H9 (cell line): ENCODE measurements at regions not wholly inside any gene's neighbourhood (a gene's known extent, or its start where the extent isn't known, plus 50 kb on each side); places are given as distances from the start of the nearest gene placed in this dataset.

Source experiments
- DNase-seq: peaks from one replicate; pipeline ENCODE4 v3.0.0-alpha.2; 2017
- H2AFZ ChIP-seq: one replicate; pipeline ENCODE4 v1.6.1; 2013; ENCODE audit warnings: mild to moderate bottlenecking, low read length, control low read depth, moderate library complexity
- H2AK5ac ChIP-seq: 2 replicates; pipeline ENCODE4 v1.6.1; 2013; ENCODE audit warnings: low read length, control low read depth, mixed read lengths; ENCODE audit not compliant: insufficient read length
- H2BK120ac ChIP-seq: one replicate; pipeline ENCODE4 v1.6.1; 2013; ENCODE audit warnings: low read depth, mild to moderate bottlenecking, low read length, control low read depth, inconsistent platforms; ENCODE audit not compliant: poor library complexity, severe bottlenecking
- H2BK12ac ChIP-seq: 2 replicates; pipeline ENCODE4 v1.6.1; 2013; ENCODE audit warnings: low read length, control low read depth, mixed read lengths, low read depth; ENCODE audit not compliant: insufficient read length
- H2BK15ac ChIP-seq: 2 replicates; pipeline ENCODE4 v1.6.1; 2013; ENCODE audit warnings: low read depth, low read length, control low read depth
- H2BK20ac ChIP-seq: one replicate; pipeline ENCODE4 v1.6.1; 2013; ENCODE audit warnings: low read depth, mild to moderate bottlenecking, low read length, control low read depth, inconsistent platforms; ENCODE audit not compliant: poor library complexity, severe bottlenecking
- H2BK5ac ChIP-seq: 2 replicates; pipeline ENCODE4 v1.6.1; 2013; ENCODE audit warnings: low read length, control low read depth, mixed read lengths; ENCODE audit not compliant: insufficient read length
- H3K14ac ChIP-seq: 2 replicates; pipeline ENCODE4 v1.6.1; 2013; ENCODE audit warnings: low read length, control low read depth; ENCODE audit not compliant: insufficient read depth
- H3K18ac ChIP-seq: 2 replicates; pipeline ENCODE4 v1.6.1; 2013; ENCODE audit warnings: low read depth, mild to moderate bottlenecking, mixed read lengths, low read length, control low read depth; ENCODE audit not compliant: insufficient read length
- H3K23ac ChIP-seq: 2 replicates; pipeline ENCODE4 v1.6.1; 2013; ENCODE audit warnings: low read length, control low read depth, mixed read lengths, low read depth; ENCODE audit not compliant: insufficient read length
- H3K23me2 ChIP-seq: 2 replicates; pipeline ENCODE4 v1.6.1; 2013; ENCODE audit warnings: low read depth, mild to moderate bottlenecking, mixed read lengths, low read length, control low read depth; ENCODE audit not compliant: insufficient read length, poor library complexity, severe bottlenecking
- H3K27ac ChIP-seq: 2 replicates; pipeline ENCODE4 v1.5.1; 2013; ENCODE audit warnings: low read length, control low read depth, mixed read lengths, low read depth; ENCODE audit not compliant: insufficient read length
- H3K27me3 ChIP-seq: 2 replicates; pipeline ENCODE4 v1.6.1; 2013; ENCODE audit warnings: low read length, control low read depth, inconsistent platforms; ENCODE audit not compliant: insufficient read depth
- H3K4ac ChIP-seq: 2 replicates; pipeline ENCODE4 v1.6.1; 2013; ENCODE audit warnings: low read depth, mild to moderate bottlenecking, control low read depth, inconsistent platforms, low read length, moderate library complexity
- H3K4me1 ChIP-seq: 2 replicates; pipeline ENCODE4 v1.6.1; 2013; ENCODE audit warnings: low read length, control low read depth, inconsistent platforms; ENCODE audit not compliant: insufficient read depth
- H3K4me2 ChIP-seq: 2 replicates; pipeline ENCODE4 v1.6.1; 2013; ENCODE audit warnings: low read length, control low read depth, mixed read lengths; ENCODE audit not compliant: insufficient read length, insufficient read depth
- H3K56ac ChIP-seq: 2 replicates; pipeline ENCODE4 v1.6.1; 2013; ENCODE audit warnings: low read depth, mild to moderate bottlenecking, mixed read lengths, low read length, control low read depth; ENCODE audit not compliant: insufficient read length
- H3K79me1 ChIP-seq: 2 replicates; pipeline ENCODE4 v1.6.1; 2013; ENCODE audit warnings: low read depth, mild to moderate bottlenecking, moderate library complexity, low read length, control low read depth, inconsistent platforms; ENCODE audit not compliant: insufficient read depth, poor library complexity, severe bottlenecking
- H3K79me2 ChIP-seq: 2 replicates; pipeline ENCODE4 v1.6.1; 2013; ENCODE audit warnings: low read length, control low read depth, inconsistent platforms; ENCODE audit not compliant: insufficient read depth
- H3K9ac ChIP-seq: 2 replicates; pipeline ENCODE4 v1.6.1; 2013; ENCODE audit warnings: low read length, control low read depth, mixed read lengths; ENCODE audit not compliant: insufficient read length; ENCODE audit errors: extremely low read depth
- H3K9me3 ChIP-seq: one replicate; pipeline ENCODE4 v1.6.1; 2013; ENCODE audit warnings: low read depth, low read length, inconsistent platforms; ENCODE audit not compliant: control insufficient read depth
- H3T11ph ChIP-seq: one replicate; pipeline ENCODE4 v1.6.1; 2013; ENCODE audit warnings: mild to moderate bottlenecking, low read length, control low read depth, inconsistent platforms
- H4K20me1 ChIP-seq: one replicate; pipeline ENCODE4 v1.6.1; 2013; ENCODE audit not compliant: control insufficient read depth, insufficient read length, insufficient read depth
- H4K5ac ChIP-seq: 2 replicates; pipeline ENCODE4 v1.6.1; 2013; ENCODE audit warnings: low read depth, mild to moderate bottlenecking, mixed read lengths, low read length, control low read depth; ENCODE audit not compliant: insufficient read length
- H4K8ac ChIP-seq: replicated peaks from 2 replicates; pipeline ENCODE4 v1.6.1; 2013; ENCODE audit warnings: low read length, control low read depth, mixed read lengths, low read depth; ENCODE audit not compliant: insufficient read length
- H4K91ac ChIP-seq: 2 replicates; pipeline ENCODE4 v1.6.1; 2013; ENCODE audit warnings: low read depth, mild to moderate bottlenecking, moderate library complexity, mixed read lengths, low read length, control low read depth; ENCODE audit not compliant: insufficient read length
- H3K27ac Mint-ChIP-seq, 3 experiments: 2 replicates in 2 of 3; 3 replicates in 1 of 3; pipeline ENCODE4 v1.8.0; 2020 to 2021; ENCODE audit warnings: mixed read lengths in 3 of 3, mild to moderate bottlenecking in 1 of 3, moderate library complexity in 1 of 3
- H3K27me3 Mint-ChIP-seq: 2 replicates; pipeline ENCODE4 v1.8.0; 2021; ENCODE audit warnings: low read depth, mild to moderate bottlenecking, moderate library complexity, mixed read lengths
- H3K36me3 Mint-ChIP-seq, 3 experiments: 2 replicates in 2 of 3; 3 replicates in 1 of 3; pipeline ENCODE4 v1.8.0; 2020 to 2021; ENCODE audit warnings: low read depth in 3 of 3, mixed read lengths in 3 of 3; ENCODE audit not compliant: insufficient read depth in 1 of 3
- H3K4me1 Mint-ChIP-seq, 2 experiments: 2 replicates each; pipeline ENCODE4 v1.8.0; 2020; ENCODE audit warnings: mixed read lengths in 2 of 2
- H3K4me3 Mint-ChIP-seq, 2 experiments: 2 replicates in 1 of 2; 3 replicates in 1 of 2; pipeline ENCODE4 v1.8.0; 2020 to 2021; ENCODE audit warnings: mild to moderate bottlenecking in 2 of 2, mixed read lengths in 2 of 2, moderate library complexity in 1 of 2
- H3K9me3 Mint-ChIP-seq, 2 experiments: 2 replicates in 1 of 2; 3 replicates in 1 of 2; pipeline ENCODE4 v1.8.0; 2020; ENCODE audit warnings: mild to moderate bottlenecking in 2 of 2, mixed read lengths in 2 of 2, moderate library complexity in 1 of 2
- CTCF ChIP-seq: fragments of 200-600 bp; sonication (generic); conservative IDR thresholded peaks from 3 replicates; pipeline ENCODE4 v1.8.0; 2021; ENCODE audit warnings: antibody characterized with exemption, mild to moderate bottlenecking
- WGBS: extraction: QIAGEN DNeasy Blood & Tissue Kit; methylation state at CpG from one replicate; pipeline ENCODE4 v1.1.7; 2013; ENCODE audit warnings: missing lambda C conversion rate, low lambda C conversion rate, mixed read lengths; ENCODE audit not compliant: insufficient read length; ENCODE audit errors: extremely low coverage; 5-methylcytosine and 5-hydroxymethylcytosine counted together

GRCh38 chr16:72646615-72647014, 401.3 kb downstream of the ZFHX3 start:
- no CpG with 5 or more reads among the region's 3 CpGs for WGBS
- Histone ChIP-seq H3K4me1 (no peaks in the 10 kb centered on the region), H2AFZ (no peak overlapping the region)

More at GRCh38 chr16:72646615-72647014, 401.3 kb downstream of the ZFHX3 start:
- H3K18ac ChIP-seq: no peak overlapping the region
- H3T11ph ChIP-seq: no peak overlapping the region
- H3K36me3 Mint-ChIP-seq: peaks cover 0 to 6% (median 3%) of the 10 kb centered on the region in 3 experiments; a peak in 2 of 7 replicates
- H3K14ac ChIP-seq: no peak overlapping the region
- no peak overlapping the region for H3K4me3 Mint-ChIP-seq
- H2BK12ac ChIP-seq: no peak overlapping the region
- no peak overlapping the region for H3K56ac ChIP-seq
- no peak overlapping the region for H2BK20ac ChIP-seq
- no peak overlapping the region for H4K91ac ChIP-seq
- no peak overlapping the region for H4K5ac ChIP-seq
- H3K27me3 Mint-ChIP-seq: no peaks in the 10 kb centered on the region
- no peak overlapping the region for H3K9ac ChIP-seq
- peaks cover 2 to 4% of the 10 kb centered on the region in 2 experiments; a peak in 2 of 5 replicates for H3K9me3 Mint-ChIP-seq
- H3K27ac ChIP-seq: no peak overlapping the region
- H3K27me3 ChIP-seq: no peaks in the 10 kb centered on the region
- H2AK5ac ChIP-seq: no peak overlapping the region
- DNase-seq: no peak
- no peaks in the 10 kb centered on the region for H3K23me2 ChIP-seq
- H4K20me1 ChIP-seq: no peaks in the 10 kb centered on the region
- no peak overlapping the region for H3K4me2 ChIP-seq
- H2BK5ac ChIP-seq: no peak overlapping the region
- peaks cover 19 to 24% of the 10 kb centered on the region in 2 experiments for H3K4me1 Mint-ChIP-seq
- no peak overlapping the region for H3K27ac Mint-ChIP-seq
- TF ChIP-seq CTCF: no peak
- no peak overlapping the region for H3K23ac ChIP-seq
- H3K9me3 ChIP-seq: no peaks in the 10 kb centered on the region
- H3K4ac ChIP-seq: no peak overlapping the region
- no peak overlapping the region for H2BK120ac ChIP-seq
- H4K8ac ChIP-seq: no peak overlapping the region
- H2BK15ac ChIP-seq: no peak overlapping the region
- no peaks in the 10 kb centered on the region for H3K79me2 ChIP-seq
- H3K79me1 ChIP-seq: no peaks in the 10 kb centered on the region
